ENCODE measurements at regions not wholly inside any gene's neighbourhood (a gene's known extent, or its start where the extent isn't known, plus 50 kb on each side); places are given as distances from the start of the nearest gene placed in this dataset.

GRCh38 chr4:125781651-125782050, 466.9 kb downstream of the FAT4 start:
- POLR2A ChIA-PET: no interaction called here

DNA sequence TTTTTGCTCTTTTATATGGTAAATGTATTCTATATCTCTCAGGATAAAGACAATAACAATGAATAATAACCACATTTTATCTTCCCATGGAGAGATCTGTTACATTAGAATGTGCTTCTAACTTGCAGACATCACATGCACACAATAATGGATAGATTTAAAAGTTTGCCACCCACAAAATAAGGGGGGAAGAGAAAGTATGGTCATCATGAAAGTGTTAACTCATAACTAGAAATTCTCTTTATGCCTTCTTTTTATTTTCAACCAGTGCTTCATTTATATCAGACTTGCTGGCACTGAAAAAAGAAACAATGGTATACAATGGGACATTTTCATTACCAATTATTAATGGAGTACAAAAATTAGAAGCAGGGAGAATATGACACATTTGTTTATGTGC, 470.0 kb downstream of the FAT4 start:
- DNase-seq (ENCODE audit: low spot score) (no peak), ATAC-seq (no peak), FAIRE-seq (no peak)
- intact Hi-C loops (cut with micrococcal nuclease; ENCODE audit: unreplicated experiment): no loop called here
- H3K4me3 ChIP-seq (replicated peaks in 1 of 3; ENCODE audit: insufficient read depth in 1 of 3, low read depth in 2 of 3, low read length in 3 of 3): no peak overlapping the region
- POLR2A ChIA-PET: no interaction called here
- H3K27me3 ChIP-seq (ENCODE audit: control insufficient read depth in 1 of 2, insufficient read depth in 2 of 2, low read length in 2 of 2): no peaks in the 10 kb centered on the region
- no peak overlapping the region for H3K27ac ChIP-seq (ENCODE audit: extremely low read length, insufficient read depth, low read length)
- BruUV-seq (replicated peaks): no TSS peak
- no peak overlapping the region for H3K4me2 ChIP-seq (ENCODE audit: low read depth, low read length)
- CTCF ChIA-PET (ENCODE audit: low intra/inter-chr PET ratio, low total read pairs): no interaction called here
- H3K9me3 ChIP-seq (ENCODE audit: low read length): no peaks in the 10 kb centered on the region
- H2AFZ ChIP-seq (ENCODE audit: low read length): no peak overlapping the region
- H3K36me3 ChIP-seq (replicated peaks in 1 of 2; ENCODE audit: control insufficient read depth in 1 of 2, insufficient read depth in 2 of 2, low read length in 2 of 2): no peaks in the 10 kb centered on the region
- no peaks in the 10 kb centered on the region for H3K4me1 ChIP-seq (ENCODE audit: insufficient read depth, low read length)
- no peaks in the 10 kb centered on the region for H3K79me2 ChIP-seq (ENCODE audit: insufficient read depth, low read length)
- H4K20me1 ChIP-seq (ENCODE audit: insufficient read depth, low read length): no peaks in the 10 kb centered on the region
- in situ Hi-C loops (cut with HindIII; ENCODE audit: extremely low pct_ligation_motif_present, low pct_unique_long_range_greater_than_20kb): no loop called here
- no peak overlapping the region for H3K9ac ChIP-seq (ENCODE audit: insufficient read depth, low read depth, low read length)
- TF ChIP-seq IRX3 (CRISPR knock-in tag; IDR thresholded peaks at IDR 0.05; ENCODE audit: borderline replicate concordance, low read depth) (no peak), MAFG (CRISPR knock-in tag; IDR thresholded peaks at IDR 0.05) (no peak), CCAR2 (optimal IDR thresholded peaks at IDR 0.05; ENCODE audit: low read depth, low read length) (no peak), ZNF382 (CRISPR knock-in tag; IDR thresholded peaks at IDR 0.05; ENCODE audit: borderline replicate concordance) (no peak), ZNF746 (CRISPR knock-in tag; IDR thresholded peaks at IDR 0.05) (no peak), ZNF644 (CRISPR knock-in tag; IDR thresholded peaks at IDR 0.05; ENCODE audit: low read depth) (no peak), HINFP (CRISPR knock-in tag; IDR thresholded peaks at IDR 0.05; ENCODE audit: low read depth) (no peak), PAWR (CRISPR knock-in tag; IDR thresholded peaks at IDR 0.05; ENCODE audit: borderline replicate concordance) (no peak), PAXIP1 (CRISPR knock-in tag; conservative IDR thresholded peaks at IDR 0.05) (no peak), FOSL2 (CRISPR knock-in tag; IDR thresholded peaks at IDR 0.05) (no peak)
- TF ChIP-seq, protein P1, sequence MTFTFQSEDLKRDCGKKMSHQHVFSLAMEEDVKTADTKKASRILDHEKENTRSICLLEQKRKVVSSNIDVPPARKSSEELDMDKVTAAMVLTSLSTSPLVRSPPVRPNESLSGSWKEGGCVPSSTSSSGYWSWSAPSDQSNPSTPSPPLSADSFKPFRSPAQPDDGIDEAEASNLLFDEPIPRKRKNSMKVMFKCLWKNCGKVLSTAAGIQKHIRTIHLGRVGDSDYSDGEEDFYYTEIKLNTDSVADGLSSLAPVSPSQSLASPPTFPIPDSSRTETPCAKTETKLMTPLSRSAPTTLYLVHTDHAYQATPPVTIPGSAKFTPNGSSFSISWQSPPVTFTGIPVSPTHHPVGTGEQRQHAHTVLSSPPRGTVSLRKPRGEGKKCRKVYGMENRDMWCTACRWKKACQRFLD (CRISPR knock-in tag; IDR thresholded peaks at IDR 0.05; ENCODE audit: borderline replicate concordance): no peak

More at GRCh38 chr4:125781651-125782050, 466.9 kb downstream of the FAT4 start:
- no peak overlapping the region for H3K27ac ChIP-seq (ENCODE audit: extremely low read length, insufficient read depth, low read length)
- in situ Hi-C loops (cut with HindIII; ENCODE audit: extremely low pct_ligation_motif_present, low pct_unique_long_range_greater_than_20kb) (no loop called here), intact Hi-C loops (cut with micrococcal nuclease; ENCODE audit: unreplicated experiment) (no loop called here)
- 1% methylated on average over 4 of the region's 4 CpGs for WGBS (ENCODE audit: low lambda C conversion rate)
- ATAC-seq: no peak
- DNase-seq (ENCODE audit: low spot score): no peak
- H2AFZ ChIP-seq (ENCODE audit: low read length): no peak overlapping the region
- no peak overlapping the region for H3K4me2 ChIP-seq (ENCODE audit: low read depth, low read length)
- no peaks in the 10 kb centered on the region for H3K36me3 ChIP-seq (replicated peaks in 1 of 2; ENCODE audit: control insufficient read depth in 1 of 2, insufficient read depth in 2 of 2, low read length in 2 of 2)
- H3K4me1 ChIP-seq (ENCODE audit: insufficient read depth, low read length): no peaks in the 10 kb centered on the region
- BruUV-seq (replicated peaks): no TSS peak
- CTCF ChIA-PET (ENCODE audit: low intra/inter-chr PET ratio, low total read pairs): no interaction called here
- no peaks in the 10 kb centered on the region for H4K20me1 ChIP-seq (ENCODE audit: insufficient read depth, low read length)
- no peak overlapping the region for H3K4me3 ChIP-seq (replicated peaks in 1 of 3; ENCODE audit: insufficient read depth in 1 of 3, low read depth in 2 of 3, low read length in 3 of 3)
- FAIRE-seq: no peak
- TF ChIP-seq ZEB1 (IDR thresholded peaks at IDR 0.05; ENCODE audit: insufficient replicate concordance, low read depth): no peak
- no peak for TF ChIP-seq ZSCAN9 (CRISPR knock-in tag; IDR thresholded peaks at IDR 0.05; ENCODE audit: borderline replicate concordance)
- TF ChIP-seq ZNF644 (CRISPR knock-in tag; IDR thresholded peaks at IDR 0.05; ENCODE audit: low read depth): no peak
- no peak for TF ChIP-seq ZNF530 (CRISPR knock-in tag; IDR thresholded peaks at IDR 0.05; ENCODE audit: low read depth)
- TF ChIP-seq ZNF562 (CRISPR knock-in tag; IDR thresholded peaks at IDR 0.05; ENCODE audit: borderline replicate concordance): no peak
- TF ChIP-seq ZSCAN22 (CRISPR knock-in tag; IDR thresholded peaks at IDR 0.05): no peak
- no peak for TF ChIP-seq HOXA3 (CRISPR knock-in tag; IDR thresholded peaks at IDR 0.05)
- no peak for TF ChIP-seq POLR2G (IDR thresholded peaks at IDR 0.05; ENCODE audit: low read depth, low read length)
- H3K9me3 ChIP-seq (ENCODE audit: low read length): no peaks in the 10 kb centered on the region
- no peaks in the 10 kb centered on the region for H3K27me3 ChIP-seq (ENCODE audit: control insufficient read depth in 1 of 2, insufficient read depth in 2 of 2, low read length in 2 of 2)
- H3K79me2 ChIP-seq (ENCODE audit: insufficient read depth, low read length): no peaks in the 10 kb centered on the region
- no peak overlapping the region for H3K9ac ChIP-seq (ENCODE audit: insufficient read depth, low read depth, low read length)
